ENCODE measurements at regions not wholly inside any gene's neighbourhood (a gene's known extent, or its start where the extent isn't known, plus 50 kb on each side); places are given as distances from the start of the nearest gene placed in this dataset.
A peak's percentile ranks its signal among the peaks of the same experiment; 100 is the strongest.

DNA sequence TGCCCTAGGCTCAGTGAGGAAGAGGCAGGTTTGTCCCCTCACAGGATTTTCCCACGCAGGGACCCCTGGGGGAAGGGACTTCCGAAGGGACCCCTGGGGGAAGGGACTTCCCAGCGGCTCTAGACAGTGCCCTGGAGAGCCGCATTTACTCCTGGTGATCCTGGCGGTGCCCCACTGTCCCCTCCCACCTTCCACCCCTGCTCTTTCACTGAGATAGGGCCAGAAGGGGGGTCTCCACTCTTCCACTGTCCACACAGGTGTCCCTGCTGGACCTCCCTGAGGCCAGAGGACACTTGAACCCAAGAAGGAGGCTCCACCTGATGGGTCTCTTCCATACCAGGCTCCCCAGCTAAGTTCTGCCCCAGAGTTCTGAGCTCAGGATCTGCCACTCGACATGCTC is 1333.9 kb downstream of the BRD1 start:
- H3K27ac ChIP-seq = no peak overlapping the region
- peaks cover 0 to 35% (median 4%) of the 10 kb centered on the region in 4 donors for H3K4me1 ChIP-seq
- DNase-seq (ENCODE audit: low spot score in 2 of 2) = no peak
- H3K4me3 ChIP-seq = no peak overlapping the region
- TF ChIP-seq EP300 (IDR thresholded peaks at IDR 0.05) = no peak
- TF ChIP-seq, protein P1, sequence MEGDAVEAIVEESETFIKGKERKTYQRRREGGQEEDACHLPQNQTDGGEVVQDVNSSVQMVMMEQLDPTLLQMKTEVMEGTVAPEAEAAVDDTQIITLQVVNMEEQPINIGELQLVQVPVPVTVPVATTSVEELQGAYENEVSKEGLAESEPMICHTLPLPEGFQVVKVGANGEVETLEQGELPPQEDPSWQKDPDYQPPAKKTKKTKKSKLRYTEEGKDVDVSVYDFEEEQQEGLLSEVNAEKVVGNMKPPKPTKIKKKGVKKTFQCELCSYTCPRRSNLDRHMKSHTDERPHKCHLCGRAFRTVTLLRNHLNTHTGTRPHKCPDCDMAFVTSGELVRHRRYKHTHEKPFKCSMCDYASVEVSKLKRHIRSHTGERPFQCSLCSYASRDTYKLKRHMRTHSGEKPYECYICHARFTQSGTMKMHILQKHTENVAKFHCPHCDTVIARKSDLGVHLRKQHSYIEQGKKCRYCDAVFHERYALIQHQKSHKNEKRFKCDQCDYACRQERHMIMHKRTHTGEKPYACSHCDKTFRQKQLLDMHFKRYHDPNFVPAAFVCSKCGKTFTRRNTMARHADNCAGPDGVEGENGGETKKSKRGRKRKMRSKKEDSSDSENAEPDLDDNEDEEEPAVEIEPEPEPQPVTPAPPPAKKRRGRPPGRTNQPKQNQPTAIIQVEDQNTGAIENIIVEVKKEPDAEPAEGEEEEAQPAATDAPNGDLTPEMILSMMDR (IDR thresholded peaks at IDR 0.05) = no peak
- no peak for TF ChIP-seq POLR2A (IDR thresholded peaks at IDR 0.05)
- no peaks in the 10 kb centered on the region for H3K9me3 ChIP-seq
- 76 to 84% methylated on average over 6 of the region's 6 CpGs for WGBS, 2 donors
- H3K27me3 ChIP-seq = peaks cover 0 to 14% of the 10 kb centered on the region in 2 donors
- H3K36me3 ChIP-seq = no peaks in the 10 kb centered on the region

DNA sequence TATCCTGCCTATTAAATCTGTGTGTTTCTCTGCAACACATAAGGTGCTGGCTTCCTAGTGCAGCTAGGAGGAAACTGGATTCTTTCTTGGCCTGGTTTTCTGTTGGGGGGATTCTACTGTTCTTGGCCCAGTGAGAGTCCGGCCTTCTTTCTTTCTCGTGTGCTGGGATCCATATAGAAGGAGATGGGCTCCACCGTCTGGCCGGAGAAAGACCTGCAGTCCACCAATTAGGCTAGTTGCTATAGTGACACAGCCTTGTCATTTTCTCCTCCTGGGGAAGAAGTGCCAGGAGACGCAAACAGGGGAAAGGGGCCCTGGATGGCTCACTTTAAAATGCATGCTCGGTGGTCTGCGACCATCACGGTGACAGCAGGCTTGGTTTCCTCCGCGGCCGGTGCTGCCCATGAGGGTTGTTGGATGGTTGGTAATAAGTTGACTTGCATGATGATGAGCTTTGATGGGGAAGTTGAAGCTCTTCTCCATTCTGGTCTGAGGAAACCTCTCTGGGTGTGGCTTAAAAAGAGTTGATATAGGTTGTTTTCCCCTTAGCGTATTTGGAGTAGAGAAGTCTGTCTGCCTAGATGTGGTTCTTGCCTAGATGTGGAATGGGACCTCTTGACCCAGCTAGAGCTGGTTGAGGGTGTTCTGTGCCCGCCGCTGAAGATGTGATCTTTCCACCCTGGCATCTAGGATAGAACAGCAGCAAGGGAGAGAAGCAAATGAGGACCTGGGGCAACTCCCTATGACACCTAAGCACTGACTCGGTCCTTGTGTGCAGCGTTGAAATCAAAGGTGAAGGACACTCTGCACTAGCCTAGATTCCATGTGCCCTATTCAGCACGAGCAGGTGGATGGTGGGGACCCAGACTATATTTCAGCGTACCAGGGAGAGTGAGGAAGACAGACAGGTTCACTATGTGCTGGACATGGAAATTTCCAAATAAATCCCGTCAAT is 1335.0 kb downstream of the BRD1 start:
- Histone ChIP-seq H3K9me3 (no peaks in the 10 kb centered on the region), H3K4me1 (peaks cover 0 to 35% (median 4%) of the 10 kb centered on the region in 4 donors), H3K36me3 (no peaks in the 10 kb centered on the region), H3K27ac (peak overlapping the region in 1 of 4 donors; percentile 34), H3K4me3 (no peak overlapping the region), H3K27me3 (peaks cover 0 to 22% of the 10 kb centered on the region in 2 donors)
- 36 to 37% methylated on average over 19 of the region's 19 CpGs for WGBS, 2 donors
- TF ChIP-seq, protein P1 (IDR thresholded peaks at IDR 0.05) = peak; percentile 65 to 82 (median 76)
- no peak for TF ChIP-seq POLR2A (IDR thresholded peaks at IDR 0.05)
- DNase-seq (ENCODE audit: low spot score in 2 of 2) = peak; percentile 46 to 75

DNA sequence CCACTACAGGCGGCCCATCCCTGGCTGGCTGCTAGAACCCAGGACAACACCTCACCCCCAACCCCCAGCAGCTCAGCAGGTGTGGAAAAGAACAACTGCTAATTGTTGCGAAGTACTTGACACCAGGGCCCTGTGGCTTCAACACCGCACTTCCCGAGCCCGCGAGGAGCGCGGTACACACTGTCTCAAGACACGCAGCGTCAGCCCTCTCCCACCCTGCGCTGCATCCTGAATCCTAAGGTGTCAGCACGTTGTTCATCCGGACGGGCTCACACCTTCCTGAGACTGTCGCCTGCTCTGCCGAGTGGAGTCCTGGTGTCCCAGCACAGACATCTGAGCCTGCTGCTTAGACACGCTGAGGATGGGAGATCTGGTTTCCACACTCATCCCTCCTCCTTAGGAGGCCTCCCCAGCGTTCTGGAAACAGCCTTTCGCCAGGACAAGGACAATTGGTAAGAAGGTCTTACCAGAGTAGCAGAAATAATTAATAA is 1336.2 kb downstream of the BRD1 start:
- H3K27me3 ChIP-seq = peaks cover 0 to 22% of the 10 kb centered on the region in 2 donors
- no peak overlapping the region for H3K4me3 ChIP-seq
- DNase-seq (ENCODE audit: low spot score in 2 of 2) = no peak
- H3K36me3 ChIP-seq = no peaks in the 10 kb centered on the region
- WGBS, 2 donors = 56 to 79% methylated on average over 15 to 18 of the region's 19 CpGs
- H3K9me3 ChIP-seq = no peaks in the 10 kb centered on the region
- no peak for TF ChIP-seq POLR2A (IDR thresholded peaks at IDR 0.05)
- TF ChIP-seq, protein P1 (IDR thresholded peaks at IDR 0.05) = no peak
- no peak for TF ChIP-seq EP300 (IDR thresholded peaks at IDR 0.05)
- peak overlapping the region in 1 of 4 donors; percentile 77 for H3K27ac ChIP-seq
- peaks cover 0 to 35% (median 4%) of the 10 kb centered on the region in 4 donors for H3K4me1 ChIP-seq

DNA sequence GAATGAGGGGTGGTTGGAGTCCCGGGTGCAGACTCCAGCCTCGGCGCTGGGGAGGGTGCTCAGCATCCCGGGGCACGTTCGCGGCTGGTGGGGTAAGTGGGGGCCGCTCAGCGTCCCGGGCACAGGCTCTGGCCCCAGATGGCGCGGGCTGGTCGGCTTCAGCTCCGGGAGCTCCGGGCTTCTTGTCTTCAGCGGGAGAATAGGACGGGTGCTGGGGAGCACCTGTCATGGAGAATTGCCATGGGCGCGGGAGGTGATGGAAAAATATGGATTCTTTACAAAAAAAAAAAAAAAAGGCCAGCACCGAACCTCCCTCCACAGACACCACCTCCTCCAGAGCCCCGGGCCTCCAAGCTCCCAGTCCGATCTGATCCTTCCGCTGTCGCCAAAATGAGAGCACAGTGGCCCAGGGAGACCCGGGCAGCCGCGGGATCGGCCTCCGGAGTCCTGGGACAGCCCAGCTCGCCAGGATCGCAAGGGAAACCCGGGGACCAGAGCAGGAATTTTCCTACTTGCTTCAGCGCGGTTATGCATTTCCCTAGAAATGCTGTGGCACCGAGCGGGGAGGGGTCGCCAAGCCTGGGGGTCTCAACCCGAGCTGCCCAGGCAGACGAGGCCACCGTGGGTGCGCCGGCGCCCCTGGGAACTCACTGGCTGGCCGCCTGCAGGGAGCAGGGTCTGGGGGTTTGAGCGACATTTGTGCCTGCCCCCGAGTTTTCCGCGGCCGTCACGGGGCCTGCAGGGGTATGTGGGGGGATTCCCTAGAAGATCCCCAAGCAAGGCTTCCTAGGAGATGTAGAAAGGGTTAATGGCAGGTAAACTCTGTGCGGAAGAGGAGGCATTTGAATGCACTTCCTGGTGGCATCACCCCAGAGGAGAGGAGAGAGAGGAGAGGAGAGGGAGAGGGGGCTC is 1336.9 kb downstream of the BRD1 start:
- H3K9me3 ChIP-seq = no peaks in the 10 kb centered on the region
- peaks cover 0 to 35% (median 4%) of the 10 kb centered on the region in 4 donors for H3K4me1 ChIP-seq
- H3K27me3 ChIP-seq = peaks cover 0 to 22% of the 10 kb centered on the region in 2 donors
- H3K4me3 ChIP-seq = peak overlapping the region; percentile 42 to 74 (median 51)
- DNase-seq (ENCODE audit: low spot score in 2 of 2) = no peak
- peak overlapping the region in 2 of 4 donors; percentile 26 to 77 for H3K27ac ChIP-seq
- H3K36me3 ChIP-seq = no peaks in the 10 kb centered on the region
- WGBS, 2 donors = 6 to 11% methylated on average over 39 to 43 of the region's 51 CpGs
- TF ChIP-seq POLR2A (IDR thresholded peaks at IDR 0.05) (no peak), EP300 (IDR thresholded peaks at IDR 0.05) (no peak)
- TF ChIP-seq, protein P1 (IDR thresholded peaks at IDR 0.05) = no peak

All from tibial nerve (tissue), 4 donors.